ENCODE measurements at regions not wholly inside any gene's neighbourhood (a gene's known extent, or its start where the extent isn't known, plus 50 kb on each side); places are given as distances from the start of the nearest gene placed in this dataset.
"Not testable (repeated sequence)": the region's sequence is repeated elsewhere in the genome, so short reads cannot be mapped to it uniquely, and the experiment has no call there.

- no peak for DNase-seq (ENCODE audit: low read depth)
Measured at GRCh38 chrX:137646472-137646871, 80.5 kb downstream of the ZIC3 start.

DNA sequence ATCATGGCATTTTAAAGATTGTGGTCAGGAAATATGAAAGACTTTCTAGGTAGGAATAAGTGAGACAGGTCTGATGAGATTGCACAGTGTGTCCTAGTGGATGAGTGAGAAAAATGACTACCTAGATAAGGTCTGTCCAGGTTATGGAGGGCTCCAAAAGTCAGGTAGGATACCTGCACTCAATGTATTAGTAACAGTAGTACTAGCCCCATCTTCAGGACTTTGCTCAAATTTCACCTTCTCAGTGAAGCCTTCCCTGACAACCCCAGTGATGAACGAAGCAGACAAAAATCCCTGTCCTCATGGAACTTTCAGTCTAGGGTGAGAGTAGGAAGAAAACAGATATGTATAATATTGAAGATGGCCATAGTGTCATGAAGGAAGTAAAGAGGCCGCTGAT is 85.7 kb downstream of the ZIC3 start:
- DNase-seq (ENCODE audit: low read depth) = no peak

DNA sequence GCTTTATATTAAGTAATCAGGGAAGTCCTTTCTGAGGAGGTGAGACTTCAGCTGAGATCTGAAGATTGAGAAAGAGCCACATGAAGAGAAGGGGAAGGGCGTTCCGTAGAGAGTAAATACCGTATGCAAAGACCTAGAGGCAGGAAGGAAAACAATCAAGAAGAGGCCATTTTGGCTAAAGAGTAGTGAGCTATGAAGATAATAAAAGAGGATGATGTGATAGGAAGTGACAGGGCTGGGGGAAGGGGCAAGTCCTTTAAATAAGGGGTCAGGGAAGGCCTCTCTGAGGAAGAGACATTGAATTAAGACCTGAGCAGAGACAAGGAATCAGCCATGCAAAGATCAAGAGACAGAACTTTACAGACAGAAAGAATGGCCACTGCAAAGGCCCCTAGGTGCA is 86.2 kb downstream of the ZIC3 start:
- DNase-seq (ENCODE audit: low read depth) = no peak

DNA sequence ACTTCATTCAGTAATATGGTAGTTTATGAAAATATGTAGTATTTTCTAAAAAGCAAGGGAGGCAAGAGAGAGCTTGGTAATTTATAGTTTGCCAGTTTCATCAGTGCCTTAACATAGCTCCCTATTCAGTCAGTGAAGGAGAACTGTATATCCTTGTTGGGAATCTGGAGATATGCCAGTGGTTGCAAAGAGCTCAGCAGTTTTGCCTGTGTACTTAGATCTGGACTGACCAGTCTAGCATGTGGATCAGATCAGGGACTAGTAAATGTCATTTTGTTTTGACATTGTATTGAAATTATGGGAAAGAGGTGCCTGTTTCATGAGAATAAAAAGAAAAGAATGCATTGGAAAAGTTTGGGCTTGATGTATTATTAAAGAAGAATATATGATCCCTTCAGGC is 88.6 kb downstream of the ZIC3 start:
- DNase-seq (ENCODE audit: low read depth) = no peak

- no peak for DNase-seq (ENCODE audit: low read depth)
Measured at GRCh38 chrX:137667776-137668175, 101.8 kb downstream of the ZIC3 start.

- DNase-seq (ENCODE audit: low read depth) = no peak
Measured at GRCh38 chrX:137684591-137684990, 118.7 kb downstream of the ZIC3 start.

GRCh38 chrX:137695417-137695816 is 129.5 kb downstream of the ZIC3 start:
- DNase-seq (ENCODE audit: low read depth) = no peak

- no peak for DNase-seq (ENCODE audit: low read depth)
Measured at GRCh38 chrX:137707348-137707747, 141.4 kb downstream of the ZIC3 start.

DNA sequence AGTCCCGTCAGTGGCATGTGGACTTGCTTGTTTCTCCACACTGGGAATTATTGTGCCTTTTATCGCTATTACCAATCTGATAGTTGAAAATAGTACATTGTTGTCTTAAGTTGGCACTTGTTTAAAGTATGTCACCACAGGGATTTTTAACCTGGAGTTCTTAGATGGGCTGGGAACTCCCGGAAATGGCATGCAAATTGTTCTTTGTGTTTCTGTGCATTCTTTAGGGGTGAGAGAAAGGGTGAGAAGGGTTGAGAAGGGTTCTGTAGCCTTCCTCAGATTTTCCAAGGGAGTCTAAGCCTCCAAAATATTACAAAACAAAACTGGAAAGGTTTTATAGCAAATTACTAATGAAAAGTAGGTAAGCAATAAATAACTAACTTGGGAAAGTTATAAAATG is 176.9 kb downstream of the ZIC3 start:
- DNase-seq (ENCODE audit: low read depth) = no peak

- DNase-seq (ENCODE audit: low read depth) = no peak
Measured at GRCh38 chrX:137743414-137743813, 177.5 kb downstream of the ZIC3 start.

DNA sequence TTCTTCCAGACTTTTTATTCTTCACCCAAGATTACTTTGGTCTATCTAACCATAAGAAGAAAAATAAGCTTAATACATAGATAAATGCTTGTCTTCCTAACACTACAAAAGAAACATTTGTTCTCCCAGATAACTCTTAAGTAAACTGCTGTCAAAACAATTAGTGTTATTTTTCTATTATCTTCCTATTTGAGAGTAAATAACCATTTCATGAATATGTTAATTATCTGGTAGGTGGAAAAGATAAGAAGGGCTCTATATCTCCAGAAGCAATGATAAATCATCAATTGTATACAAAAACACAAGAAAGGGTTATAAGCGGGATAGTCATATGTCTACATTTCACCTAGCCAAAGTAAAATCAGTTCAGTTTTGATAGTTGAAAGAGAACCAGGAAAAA is 180.4 kb downstream of the ZIC3 start:
- DNase-seq (ENCODE audit: low read depth) = no peak

DNA sequence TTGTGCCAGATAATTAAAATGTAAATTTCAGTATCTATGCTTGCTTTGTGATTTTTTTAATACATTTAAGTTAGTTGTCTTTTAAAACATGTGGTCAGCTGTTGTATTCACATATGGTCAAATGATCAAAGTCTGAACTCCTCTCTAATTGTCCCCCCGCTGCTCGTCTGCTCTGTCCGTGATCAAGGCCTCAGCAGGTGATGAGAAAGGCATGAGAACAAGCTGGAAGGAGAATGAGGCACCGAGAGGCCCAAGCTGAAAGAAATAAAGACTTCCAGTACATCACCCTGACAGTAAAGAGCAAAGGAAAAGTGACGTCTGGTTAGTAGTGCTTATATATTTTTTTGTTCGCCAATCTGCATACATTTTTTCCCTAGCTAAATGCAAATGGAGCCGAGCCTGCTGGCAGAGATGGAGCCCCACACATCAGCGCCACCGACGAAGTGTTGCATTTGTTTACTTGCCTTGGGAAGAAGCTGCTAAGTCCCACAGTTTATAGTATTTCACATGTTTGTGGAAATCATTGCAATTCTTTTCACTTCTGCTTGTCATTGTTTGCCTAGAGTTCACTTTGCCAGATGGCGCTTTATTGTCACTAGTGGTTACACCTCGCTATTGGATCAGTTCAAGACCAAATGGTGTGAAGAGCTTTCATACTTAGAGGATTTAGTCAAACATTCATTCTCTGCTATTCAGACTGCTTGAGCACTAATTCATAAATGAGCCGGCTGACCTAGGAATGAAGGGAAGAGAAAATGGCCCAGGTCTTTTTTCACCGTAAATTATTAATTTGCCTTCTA is 181.5 kb downstream of the ZIC3 start:
- DNase-seq (ENCODE audit: low read depth) = no peak

- DNase-seq (ENCODE audit: low read depth) = no peak
Measured at GRCh38 chrX:137748827-137749226, 182.9 kb downstream of the ZIC3 start.

DNA sequence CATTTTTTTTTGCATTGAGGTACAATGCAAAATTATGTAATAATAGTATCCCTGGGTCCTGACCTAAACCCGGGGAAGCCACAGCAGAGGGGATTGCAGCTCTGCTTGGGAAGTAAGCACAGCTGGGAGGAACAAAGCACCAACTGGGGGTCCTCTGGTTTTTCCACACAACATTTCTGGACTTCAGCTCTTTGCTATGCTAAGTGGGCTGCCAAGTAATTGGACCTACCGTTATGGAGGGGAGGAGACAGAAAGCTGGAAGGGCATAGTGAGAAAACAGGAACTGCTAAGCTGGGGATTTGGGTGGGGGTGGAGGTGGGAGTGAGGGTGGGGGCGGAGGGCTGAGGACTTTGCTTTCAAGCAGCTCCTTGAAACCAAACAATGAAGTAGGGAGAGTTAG is 183.3 kb downstream of the ZIC3 start:
- DNase-seq (ENCODE audit: low read depth) = no peak

DNA sequence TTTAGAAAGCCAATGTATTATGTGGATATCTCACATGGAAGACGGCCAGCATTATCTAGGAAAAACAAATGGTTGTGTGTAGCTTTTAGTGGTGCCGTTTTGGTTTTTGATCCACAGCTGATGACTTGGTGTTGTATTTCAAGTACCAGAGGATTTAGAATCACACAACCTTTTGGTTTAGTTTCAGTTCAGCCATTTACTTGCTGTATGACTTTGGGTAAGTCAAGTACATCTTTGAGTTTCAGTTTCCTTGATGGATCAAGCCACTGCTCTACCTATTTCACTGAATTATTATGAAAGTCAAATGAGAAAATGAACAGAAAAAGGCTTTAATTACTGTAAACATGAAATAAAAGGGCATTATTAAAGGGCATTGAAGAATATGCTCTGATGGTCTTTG is 205.6 kb downstream of the ZIC3 start:
- DNase-seq (ENCODE audit: low read depth) = no peak

DNA sequence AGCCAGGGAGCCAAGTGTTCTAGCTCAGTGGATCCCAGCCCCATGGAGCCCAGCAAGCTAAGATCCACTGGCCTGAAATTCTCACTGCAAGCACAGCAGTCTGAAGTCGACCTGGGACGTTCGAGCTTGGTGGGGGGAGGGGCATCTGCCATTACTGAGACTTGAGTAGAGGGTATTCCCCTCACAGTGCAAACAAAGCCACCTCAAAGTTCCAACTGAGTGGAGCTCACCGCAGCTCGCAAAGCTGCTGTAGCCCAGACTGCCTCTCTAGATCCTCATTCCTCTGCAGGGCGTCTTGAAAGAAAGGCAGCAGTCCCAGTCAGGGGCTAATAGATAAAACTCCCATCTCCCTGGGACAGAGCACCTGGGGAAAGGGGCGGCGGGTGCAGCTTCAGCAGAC is 226.3 kb downstream of the ZIC3 start:
- DNase-seq (ENCODE audit: low read depth) = no peak

GRCh38 chrX:137797926-137798325 is 232.0 kb downstream of the ZIC3 start:
- DNase-seq (ENCODE audit: low read depth) = not testable (repeated sequence)

GRCh38 chrX:137823257-137823656 is 257.3 kb downstream of the ZIC3 start:
- no peak for DNase-seq (ENCODE audit: low read depth)

DNA sequence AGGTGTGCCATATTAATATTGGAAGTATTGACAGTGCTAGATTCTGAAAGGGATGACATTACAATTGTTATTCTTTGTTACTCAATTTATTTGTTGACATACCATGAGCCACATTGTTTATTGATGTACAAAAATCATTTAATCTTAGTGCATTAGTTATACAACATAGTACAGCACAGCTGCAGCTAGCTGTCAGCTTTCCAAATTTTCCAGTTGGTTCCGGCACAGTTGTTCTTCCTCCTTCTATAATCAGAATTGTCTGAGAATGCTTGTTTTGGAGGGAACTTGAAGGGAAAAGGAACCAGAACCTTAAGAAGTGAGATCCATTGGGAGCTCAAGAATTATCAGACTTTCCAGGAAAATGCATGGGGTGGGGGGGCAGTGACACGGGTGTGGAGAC is 281.4 kb downstream of the ZIC3 start:
- DNase-seq (ENCODE audit: low read depth) = no peak

GRCh38 chrX:137848266-137848905 is 282.5 kb downstream of the ZIC3 start:
- DNase-seq (ENCODE audit: low read depth) = no peak

GRCh38 chrX:137852502-137852901 is 286.6 kb downstream of the ZIC3 start:
- no peak for DNase-seq (ENCODE audit: low read depth)

GRCh38 chrX:137855490-137855889 is 289.6 kb downstream of the ZIC3 start:
- DNase-seq (ENCODE audit: low read depth) = no peak

DNA sequence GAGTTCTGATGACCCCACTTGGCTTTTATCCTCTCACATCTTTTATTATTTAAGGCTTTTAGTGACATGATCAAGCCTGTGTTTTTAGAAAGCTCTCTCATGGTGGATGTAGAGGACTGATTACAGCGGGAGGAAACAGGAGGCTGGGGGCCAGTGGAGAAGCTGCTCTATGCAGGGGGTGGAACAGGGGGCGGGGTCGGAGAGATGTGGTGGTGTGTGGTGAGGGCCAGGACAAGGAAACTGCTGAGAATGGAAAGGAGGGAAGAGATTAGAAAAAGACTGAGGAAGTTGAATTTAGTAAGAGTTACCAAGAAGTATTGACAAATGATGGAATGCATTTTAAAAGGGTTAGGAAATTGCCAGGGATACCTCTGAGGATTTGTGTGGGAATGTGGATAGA is 292.2 kb downstream of the ZIC3 start:
- DNase-seq (ENCODE audit: low read depth) = no peak

GRCh38 chrX:137878401-137878800 is 312.5 kb downstream of the ZIC3 start:
- no peak for DNase-seq (ENCODE audit: low read depth)
